ENCODE measurements at regions not wholly inside any gene's neighbourhood (a gene's known extent, or its start where the extent isn't known, plus 50 kb on each side); places are given as distances from the start of the nearest gene placed in this dataset.

- Histone ChIP-seq H3K36me3 (no peaks in the 10 kb centered on the region), H3K4me1 (peaks cover 0 to 5% (median 0%) of the 10 kb centered on the region in 12 donors), H3K27ac (no peak overlapping the region), H3K27me3 (no peaks in the 10 kb centered on the region), H3K9me3 (no peaks in the 10 kb centered on the region), H3K4me3 (no peak overlapping the region)
- ATAC-seq = no peak
- TF ChIP-seq, protein P1, sequence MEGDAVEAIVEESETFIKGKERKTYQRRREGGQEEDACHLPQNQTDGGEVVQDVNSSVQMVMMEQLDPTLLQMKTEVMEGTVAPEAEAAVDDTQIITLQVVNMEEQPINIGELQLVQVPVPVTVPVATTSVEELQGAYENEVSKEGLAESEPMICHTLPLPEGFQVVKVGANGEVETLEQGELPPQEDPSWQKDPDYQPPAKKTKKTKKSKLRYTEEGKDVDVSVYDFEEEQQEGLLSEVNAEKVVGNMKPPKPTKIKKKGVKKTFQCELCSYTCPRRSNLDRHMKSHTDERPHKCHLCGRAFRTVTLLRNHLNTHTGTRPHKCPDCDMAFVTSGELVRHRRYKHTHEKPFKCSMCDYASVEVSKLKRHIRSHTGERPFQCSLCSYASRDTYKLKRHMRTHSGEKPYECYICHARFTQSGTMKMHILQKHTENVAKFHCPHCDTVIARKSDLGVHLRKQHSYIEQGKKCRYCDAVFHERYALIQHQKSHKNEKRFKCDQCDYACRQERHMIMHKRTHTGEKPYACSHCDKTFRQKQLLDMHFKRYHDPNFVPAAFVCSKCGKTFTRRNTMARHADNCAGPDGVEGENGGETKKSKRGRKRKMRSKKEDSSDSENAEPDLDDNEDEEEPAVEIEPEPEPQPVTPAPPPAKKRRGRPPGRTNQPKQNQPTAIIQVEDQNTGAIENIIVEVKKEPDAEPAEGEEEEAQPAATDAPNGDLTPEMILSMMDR (IDR thresholded peaks at IDR 0.05) = no peak
- TF ChIP-seq POLR2A (IDR thresholded peaks at IDR 0.05) = no peak
- 84 to 95% (median 91%) methylated on average over 3 of the region's 3 CpGs for WGBS, 4 donors
- intact Hi-C loops (cut with DNase I) = no loop called here
- DNase-seq = no peak
Measured at GRCh38 chr6:134593442-134593841, 275.5 kb upstream of the SGK1 start.

- 46 to 71% (median 63%) methylated on average over 1 of the region's 1 CpG for WGBS, 4 donors
Measured at GRCh38 chr6:134593024-134593423, 275.1 kb upstream of the SGK1 start.

GRCh38 chr6:134590449-134590848 lies 272.5 kb upstream of the SGK1 start:
- intact Hi-C loops (cut with DNase I) = no loop called here
- 95 to 97% (median 96%) methylated on average over 7 of the region's 7 CpGs for WGBS, 4 donors
- Histone ChIP-seq H3K27ac (no peak overlapping the region), H3K9me3 (no peaks in the 10 kb centered on the region), H3K4me1 (peaks cover 0 to 3% (median 0%) of the 10 kb centered on the region in 12 donors), H3K27me3 (no peaks in the 10 kb centered on the region), H3K4me3 (no peak overlapping the region), H3K36me3 (no peaks in the 10 kb centered on the region)
- ATAC-seq (no peak), DNase-seq (no peak)
- no peak for TF ChIP-seq POLR2A (IDR thresholded peaks at IDR 0.05)
- TF ChIP-seq, protein P1 (IDR thresholded peaks at IDR 0.05) = no peak

More at GRCh38 chr6:134593024-134593423, 275.1 kb upstream of the SGK1 start:
- no peaks in the 10 kb centered on the region for H3K27me3 ChIP-seq
- DNase-seq (no peak), ATAC-seq (no peak)
- TF ChIP-seq, protein P1 (IDR thresholded peaks at IDR 0.05) = no peak
- no peak for TF ChIP-seq POLR2A (IDR thresholded peaks at IDR 0.05)
- H3K36me3 ChIP-seq = no peaks in the 10 kb centered on the region
- H3K27ac ChIP-seq = no peak overlapping the region
- H3K4me1 ChIP-seq = peaks cover 0 to 5% (median 0%) of the 10 kb centered on the region in 12 donors
- H3K9me3 ChIP-seq = no peaks in the 10 kb centered on the region
- no peak overlapping the region for H3K4me3 ChIP-seq
- intact Hi-C loops (cut with DNase I) = no loop called here

- DNase-seq = no peak
- H3K9me3 ChIP-seq = no peaks in the 10 kb centered on the region
- H3K27ac ChIP-seq = no peak overlapping the region
- no peaks in the 10 kb centered on the region for H3K36me3 ChIP-seq
- peaks cover 0 to 7% (median 0%) of the 10 kb centered on the region in 12 donors for H3K4me1 ChIP-seq
- H3K4me3 ChIP-seq = no peak overlapping the region
- 92 to 98% (median 97%) methylated on average over 5 of the region's 5 CpGs for WGBS, 4 donors
- intact Hi-C loops (cut with DNase I) = no loop called here
- no peak for ATAC-seq
- no peaks in the 10 kb centered on the region for H3K27me3 ChIP-seq
- no peak for TF ChIP-seq POLR2A (IDR thresholded peaks at IDR 0.05)
- TF ChIP-seq, protein P1 (IDR thresholded peaks at IDR 0.05) = no peak
Measured at GRCh38 chr6:134590004-134590403, 272.1 kb upstream of the SGK1 start.

Data from heart left ventricle (tissue), 16 donors.